ENCODE measurements at regions not wholly inside any gene's neighbourhood (a gene's known extent, or its start where the extent isn't known, plus 50 kb on each side); places are given as distances from the start of the nearest gene placed in this dataset.

- no TSS peak for BruUV-seq (replicated peaks)
- POLR2A ChIA-PET: interaction anchor here (0.7 kb wide), 1 partner anchor 764 kb away, joined by 6 read pairs; no protein-coding TSS in a partner anchor
- no peaks in the 10 kb centered on the region for H3K79me2 ChIP-seq (ENCODE audit: insufficient read depth, low read depth, low read length)
- H3K4me1 ChIP-seq (ENCODE audit: insufficient read depth, low read length, poor library complexity, severe bottlenecking): no peaks in the 10 kb centered on the region
- no peak for DNase-seq (ENCODE audit: low spot score)
- no peak overlapping the region for H3K4me2 ChIP-seq (ENCODE audit: low read length)
- no peak overlapping the region for H3K27ac ChIP-seq (ENCODE audit: low read depth, low read length, poor library complexity, severe bottlenecking)
- no peak overlapping the region for H3K4me3 ChIP-seq (ENCODE audit: low read depth, low read length, poor library complexity, severe bottlenecking)
- no peak overlapping the region for H2AFZ ChIP-seq (ENCODE audit: low read length)
- no peaks in the 10 kb centered on the region for H3K36me3 ChIP-seq (ENCODE audit: insufficient read depth, low read length)
- H3K9me2 ChIP-seq (ENCODE audit: insufficient read depth, low read length): no peaks in the 10 kb centered on the region
- CTCF ChIA-PET (ENCODE audit: unreplicated experiment): no interaction called here
- H3K9me3 ChIP-seq (ENCODE audit: low read length): no peaks in the 10 kb centered on the region
- TF ChIP-seq EZH2phosphoT487 (IDR thresholded peaks at IDR 0.05; ENCODE audit: borderline replicate concordance, low read depth, low read length) (no peak), CTCF (conservative IDR thresholded peaks at IDR 0.05; ENCODE audit: low read length) (no peak)
- H4K20me1 ChIP-seq (ENCODE audit: insufficient read depth, low read length): no peaks in the 10 kb centered on the region
- intact Hi-C loops (cut with micrococcal nuclease; ENCODE audit: unreplicated experiment): no loop called here
Measured at GRCh38 chr6:14196026-14196425, 78.5 kb downstream of the CD83 start.

GRCh38 chr6:14197118-14197517, 79.5 kb downstream of the CD83 start:
- H3K9me3 ChIP-seq (ENCODE audit: low read length): no peaks in the 10 kb centered on the region
- no peak overlapping the region for H2AFZ ChIP-seq (ENCODE audit: low read length)
- no peaks in the 10 kb centered on the region for H3K4me1 ChIP-seq (ENCODE audit: insufficient read depth, low read length, poor library complexity, severe bottlenecking)
- H3K4me2 ChIP-seq (ENCODE audit: low read length): no peak overlapping the region
- H3K27ac ChIP-seq (ENCODE audit: low read depth, low read length, poor library complexity, severe bottlenecking): no peak overlapping the region
- TF ChIP-seq CTCF (conservative IDR thresholded peaks at IDR 0.05; ENCODE audit: low read length) (no peak), EZH2phosphoT487 (IDR thresholded peaks at IDR 0.05; ENCODE audit: borderline replicate concordance, low read depth, low read length) (no peak)
- H3K36me3 ChIP-seq (ENCODE audit: insufficient read depth, low read length): no peaks in the 10 kb centered on the region
- POLR2A ChIA-PET: no interaction called here
- DNase-seq (ENCODE audit: low spot score): no peak
- no peaks in the 10 kb centered on the region for H3K9me2 ChIP-seq (ENCODE audit: insufficient read depth, low read length)
- intact Hi-C loops (cut with micrococcal nuclease; ENCODE audit: unreplicated experiment): no loop called here
- CTCF ChIA-PET (ENCODE audit: unreplicated experiment): interaction anchor here (0.5 kb wide), 1 partner anchor 323 kb away, joined by 3 read pairs; no protein-coding TSS in a partner anchor
- no peaks in the 10 kb centered on the region for H3K79me2 ChIP-seq (ENCODE audit: insufficient read depth, low read depth, low read length)
- no peaks in the 10 kb centered on the region for H4K20me1 ChIP-seq (ENCODE audit: insufficient read depth, low read length)
- no peak overlapping the region for H3K4me3 ChIP-seq (ENCODE audit: low read depth, low read length, poor library complexity, severe bottlenecking)
- no TSS peak for BruUV-seq (replicated peaks)

- H3K4me1 ChIP-seq (ENCODE audit: insufficient read depth, low read length, poor library complexity, severe bottlenecking): no peaks in the 10 kb centered on the region
- H3K79me2 ChIP-seq (ENCODE audit: insufficient read depth, low read depth, low read length): no peaks in the 10 kb centered on the region
- H3K4me3 ChIP-seq (ENCODE audit: low read depth, low read length, poor library complexity, severe bottlenecking): no peak overlapping the region
- H3K9me2 ChIP-seq (ENCODE audit: insufficient read depth, low read length): no peaks in the 10 kb centered on the region
- DNase-seq (ENCODE audit: low spot score): no peak
- no TSS peak for BruUV-seq (replicated peaks)
- H3K27ac ChIP-seq (ENCODE audit: low read depth, low read length, poor library complexity, severe bottlenecking): no peak overlapping the region
- H3K36me3 ChIP-seq (ENCODE audit: insufficient read depth, low read length): no peaks in the 10 kb centered on the region
- no peaks in the 10 kb centered on the region for H4K20me1 ChIP-seq (ENCODE audit: insufficient read depth, low read length)
- ChIA-PET CTCF (ENCODE audit: unreplicated experiment) (no interaction called here), POLR2A (no interaction called here)
- no peaks in the 10 kb centered on the region for H3K9me3 ChIP-seq (ENCODE audit: low read length)
- intact Hi-C loops (cut with micrococcal nuclease; ENCODE audit: unreplicated experiment): loop anchor here (10.0 kb wide), 1 partner anchor 1245 kb away; no protein-coding TSS in a partner anchor
- no peak overlapping the region for H3K4me2 ChIP-seq (ENCODE audit: low read length)
- TF ChIP-seq EZH2phosphoT487 (IDR thresholded peaks at IDR 0.05; ENCODE audit: borderline replicate concordance, low read depth, low read length) (no peak), CTCF (conservative IDR thresholded peaks at IDR 0.05; ENCODE audit: low read length) (no peak)
- H2AFZ ChIP-seq (ENCODE audit: low read length): no peak overlapping the region
Measured at GRCh38 chr6:14200047-14200446, 82.5 kb downstream of the CD83 start.
